HEK293 (cell line): ENCODE measurements at regions not wholly inside any gene's neighbourhood (a gene's known extent, or its start where the extent isn't known, plus 50 kb on each side); places are given as distances from the start of the nearest gene placed in this dataset.

ENCODE experiments used
- CTCF ChIP-seq: fragments of 450-650 bp; formaldehyde crosslinking; IDR thresholded peaks from 2 replicates; pipeline ENCODE4 v1.5.1; 2016; ENCODE audit warnings: missing biosample characterization, missing genetic modification characterization
- MYNN ChIP-seq: fragments of 450-650 bp; formaldehyde crosslinking; IDR thresholded peaks from 2 replicates; pipeline ENCODE4 v1.5.1; 2016; ENCODE audit warnings: missing biosample characterization, missing genetic modification characterization, borderline replicate concordance
- REPIN1 ChIP-seq: fragments of 450-650 bp; formaldehyde crosslinking; IDR thresholded peaks from 2 replicates; pipeline ENCODE4 v1.5.1; 2017; ENCODE audit warnings: missing biosample characterization, missing genetic modification characterization, low read depth
- ZFP3 ChIP-seq: fragments of 450-650 bp; formaldehyde crosslinking; IDR thresholded peaks from 2 replicates; pipeline ENCODE4 v1.5.1; 2016; ENCODE audit warnings: low read depth, missing biosample characterization, missing genetic modification characterization
- ZNF121 ChIP-seq: fragments of 450-650 bp; formaldehyde crosslinking; IDR thresholded peaks from 2 replicates; pipeline ENCODE4 v1.5.1; 2016; ENCODE audit warnings: missing biosample characterization, missing genetic modification characterization
- ZNF133 ChIP-seq: fragments of 450-650 bp; formaldehyde crosslinking; IDR thresholded peaks from 2 replicates; pipeline ENCODE4 v1.5.1; 2016; ENCODE audit warnings: missing biosample characterization, missing genetic modification characterization
- ZNF350 ChIP-seq: fragments of 450-650 bp; formaldehyde crosslinking; IDR thresholded peaks from 2 replicates; pipeline ENCODE4 v1.5.0; 2017; ENCODE audit warnings: missing biosample characterization, mild to moderate bottlenecking, missing genetic modification characterization
- ZNF529 ChIP-seq: fragments of 450-650 bp; formaldehyde crosslinking; IDR thresholded peaks from 2 replicates; pipeline ENCODE4 v1.5.1; 2017; ENCODE audit warnings: missing genetic modification characterization, missing biosample characterization; ENCODE audit not compliant: insufficient replicate concordance
- TF ChIP-seq, protein P1 (sequence below): sonication (generic); formaldehyde crosslinking; IDR thresholded peaks from 2 replicates; pipeline ENCODE4 v1.8.1; 2022; ENCODE audit warnings: mild to moderate bottlenecking, moderate library complexity, missing genetic modification reagents
- TF ChIP-seq, protein P2 (sequence below): fragments of 450-650 bp; formaldehyde crosslinking; IDR thresholded peaks from 2 replicates; pipeline ENCODE4 v1.5.1; 2016; ENCODE audit warnings: missing biosample characterization, missing genetic modification characterization

GRCh38 chr1:216913976-216914375, 190.7 kb upstream of the ESRRG start:
- TF ChIP-seq MYNN (tag by site-specific recombination) (no peak), ZNF121 (tag by site-specific recombination) (no peak), ZFP3 (tag by site-specific recombination) (no peak), REPIN1 (tag by site-specific recombination) (no peak), ZNF350 (no peak), CTCF (tag by site-specific recombination) (no peak), ZNF133 (tag by site-specific recombination) (no peak), ZNF529 (tag by site-specific recombination) (no peak)
- TF ChIP-seq, protein P1, sequence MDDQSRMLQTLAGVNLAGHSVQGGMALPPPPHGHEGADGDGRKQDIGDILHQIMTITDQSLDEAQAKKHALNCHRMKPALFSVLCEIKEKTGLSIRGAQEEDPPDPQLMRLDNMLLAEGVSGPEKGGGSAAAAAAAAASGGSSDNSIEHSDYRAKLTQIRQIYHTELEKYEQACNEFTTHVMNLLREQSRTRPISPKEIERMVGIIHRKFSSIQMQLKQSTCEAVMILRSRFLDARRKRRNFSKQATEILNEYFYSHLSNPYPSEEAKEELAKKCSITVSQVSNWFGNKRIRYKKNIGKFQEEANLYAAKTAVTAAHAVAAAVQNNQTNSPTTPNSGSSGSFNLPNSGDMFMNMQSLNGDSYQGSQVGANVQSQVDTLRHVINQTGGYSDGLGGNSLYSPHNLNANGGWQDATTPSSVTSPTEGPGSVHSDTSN (CRISPR knock-in tag), result no peak
- TF ChIP-seq, protein P2, sequence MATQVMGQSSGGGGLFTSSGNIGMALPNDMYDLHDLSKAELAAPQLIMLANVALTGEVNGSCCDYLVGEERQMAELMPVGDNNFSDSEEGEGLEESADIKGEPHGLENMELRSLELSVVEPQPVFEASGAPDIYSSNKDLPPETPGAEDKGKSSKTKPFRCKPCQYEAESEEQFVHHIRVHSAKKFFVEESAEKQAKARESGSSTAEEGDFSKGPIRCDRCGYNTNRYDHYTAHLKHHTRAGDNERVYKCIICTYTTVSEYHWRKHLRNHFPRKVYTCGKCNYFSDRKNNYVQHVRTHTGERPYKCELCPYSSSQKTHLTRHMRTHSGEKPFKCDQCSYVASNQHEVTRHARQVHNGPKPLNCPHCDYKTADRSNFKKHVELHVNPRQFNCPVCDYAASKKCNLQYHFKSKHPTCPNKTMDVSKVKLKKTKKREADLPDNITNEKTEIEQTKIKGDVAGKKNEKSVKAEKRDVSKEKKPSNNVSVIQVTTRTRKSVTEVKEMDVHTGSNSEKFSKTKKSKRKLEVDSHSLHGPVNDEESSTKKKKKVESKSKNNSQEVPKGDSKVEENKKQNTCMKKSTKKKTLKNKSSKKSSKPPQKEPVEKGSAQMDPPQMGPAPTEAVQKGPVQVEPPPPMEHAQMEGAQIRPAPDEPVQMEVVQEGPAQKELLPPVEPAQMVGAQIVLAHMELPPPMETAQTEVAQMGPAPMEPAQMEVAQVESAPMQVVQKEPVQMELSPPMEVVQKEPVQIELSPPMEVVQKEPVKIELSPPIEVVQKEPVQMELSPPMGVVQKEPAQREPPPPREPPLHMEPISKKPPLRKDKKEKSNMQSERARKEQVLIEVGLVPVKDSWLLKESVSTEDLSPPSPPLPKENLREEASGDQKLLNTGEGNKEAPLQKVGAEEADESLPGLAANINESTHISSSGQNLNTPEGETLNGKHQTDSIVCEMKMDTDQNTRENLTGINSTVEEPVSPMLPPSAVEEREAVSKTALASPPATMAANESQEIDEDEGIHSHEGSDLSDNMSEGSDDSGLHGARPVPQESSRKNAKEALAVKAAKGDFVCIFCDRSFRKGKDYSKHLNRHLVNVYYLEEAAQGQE (tag by site-specific recombination), result no peak
